ENCODE measurements at regions not wholly inside any gene's neighbourhood (a gene's known extent, or its start where the extent isn't known, plus 50 kb on each side); places are given as distances from the start of the nearest gene placed in this dataset.

- H3K27ac Mint-ChIP-seq (ENCODE audit: unreplicated experiment): peak overlapping the region; percentile 1
- H3K4me3 Mint-ChIP-seq (ENCODE audit: unreplicated experiment): peak overlapping the region; percentile 91
- no peaks in the 10 kb centered on the region for H3K36me3 Mint-ChIP-seq (ENCODE audit: unreplicated experiment)
These were observed 77.2 kb upstream of the ZBED5 start for GRCh38 chr11:10935015-10935559.

GRCh38 chr11:10934293-10934860, 76.5 kb upstream of the ZBED5 start:
- Mint-ChIP-seq H3K9me3 (ENCODE audit: unreplicated experiment) (no peaks in the 10 kb centered on the region), H3K27ac (ENCODE audit: unreplicated experiment) (peak overlapping the region; percentile 97)

More at GRCh38 chr11:10935015-10935559, 77.2 kb upstream of the ZBED5 start:
- no peak for DNase-seq (ENCODE audit: extremely low spot score, unreplicated experiment)
- TF ChIP-seq CTCF (IDR thresholded peaks at IDR 0.05): no peak
- H3K9me3 Mint-ChIP-seq (ENCODE audit: unreplicated experiment): no peaks in the 10 kb centered on the region
- H3K27me3 Mint-ChIP-seq (ENCODE audit: unreplicated experiment): no peaks in the 10 kb centered on the region
- H3K4me1 Mint-ChIP-seq (ENCODE audit: unreplicated experiment): peaks cover 29% of the 10 kb centered on the region

GRCh38 chr11:10933455-10934292, 75.8 kb upstream of the ZBED5 start:
- peak overlapping the region; percentile 97 for H3K27ac Mint-ChIP-seq (ENCODE audit: unreplicated experiment)
- H3K4me3 Mint-ChIP-seq (ENCODE audit: unreplicated experiment): peak overlapping the region; percentile 91
- DNase-seq (ENCODE audit: extremely low spot score, unreplicated experiment): peak; percentile 96
- H3K9me3 Mint-ChIP-seq (ENCODE audit: unreplicated experiment): no peaks in the 10 kb centered on the region
- peaks cover 29% of the 10 kb centered on the region for H3K4me1 Mint-ChIP-seq (ENCODE audit: unreplicated experiment)
- peak; percentile 94 for TF ChIP-seq CTCF (IDR thresholded peaks at IDR 0.05)
- H3K27me3 Mint-ChIP-seq (ENCODE audit: unreplicated experiment): no peaks in the 10 kb centered on the region
- no peaks in the 10 kb centered on the region for H3K36me3 Mint-ChIP-seq (ENCODE audit: unreplicated experiment)

More at GRCh38 chr11:10934293-10934860, 76.5 kb upstream of the ZBED5 start:
- peaks cover 29% of the 10 kb centered on the region for H3K4me1 Mint-ChIP-seq (ENCODE audit: unreplicated experiment)
- H3K4me3 Mint-ChIP-seq (ENCODE audit: unreplicated experiment): peak overlapping the region; percentile 91
- DNase-seq (ENCODE audit: extremely low spot score, unreplicated experiment): no peak
- no peaks in the 10 kb centered on the region for H3K36me3 Mint-ChIP-seq (ENCODE audit: unreplicated experiment)
- no peak for TF ChIP-seq CTCF (IDR thresholded peaks at IDR 0.05)
- no peaks in the 10 kb centered on the region for H3K27me3 Mint-ChIP-seq (ENCODE audit: unreplicated experiment)

- Mint-ChIP-seq H3K36me3 (ENCODE audit: unreplicated experiment) (no peaks in the 10 kb centered on the region), H3K4me1 (ENCODE audit: unreplicated experiment) (peaks cover 29% of the 10 kb centered on the region), H3K27ac (ENCODE audit: unreplicated experiment) (no peak overlapping the region), H3K9me3 (ENCODE audit: unreplicated experiment) (no peaks in the 10 kb centered on the region), H3K4me3 (ENCODE audit: unreplicated experiment) (peak overlapping the region; percentile 2), H3K27me3 (ENCODE audit: unreplicated experiment) (no peaks in the 10 kb centered on the region)
- TF ChIP-seq CTCF (IDR thresholded peaks at IDR 0.05): no peak
- DNase-seq (ENCODE audit: extremely low spot score, unreplicated experiment): no peak
These were observed 75.1 kb upstream of the ZBED5 start for GRCh38 chr11:10932976-10933375.

Data from osteocyte (in vitro differentiated cells).